Thyroid gland (tissue), 4 donors: ENCODE measurements at regions not wholly inside any gene's neighbourhood (a gene's known extent, or its start where the extent isn't known, plus 50 kb on each side); places are given as distances from the start of the nearest gene placed in this dataset.

ENCODE experiments used
- POLR2A ChIP-seq, 2 donors: fragments of 450-650 bp; IDR thresholded peaks; one replicate each; pipeline ENCODE4 v1.6.1; 2017; ENCODE audit warnings: antibody characterized with exemption in 2 of 2, mild to moderate bottlenecking in 2 of 2, moderate library complexity in 1 of 2
- TF ChIP-seq, protein P1 (sequence below), 6 experiments: fragments of 200-600 bp in 3 of 6; fragments of 450-650 bp in 3 of 6; sonication (generic) in 3 of 6; IDR thresholded peaks; one replicate each; pipeline ENCODE4 v1.5.1; 2016 to 2019; ENCODE audit warnings: antibody characterized with exemption in 6 of 6, mild to moderate bottlenecking in 2 of 6, inconsistent platforms in 1 of 6, moderate library complexity in 1 of 6

GRCh38 chr2:237016121-237016915 lies 69.4 kb upstream of the COPS8 start:
- TF ChIP-seq, protein P1, sequence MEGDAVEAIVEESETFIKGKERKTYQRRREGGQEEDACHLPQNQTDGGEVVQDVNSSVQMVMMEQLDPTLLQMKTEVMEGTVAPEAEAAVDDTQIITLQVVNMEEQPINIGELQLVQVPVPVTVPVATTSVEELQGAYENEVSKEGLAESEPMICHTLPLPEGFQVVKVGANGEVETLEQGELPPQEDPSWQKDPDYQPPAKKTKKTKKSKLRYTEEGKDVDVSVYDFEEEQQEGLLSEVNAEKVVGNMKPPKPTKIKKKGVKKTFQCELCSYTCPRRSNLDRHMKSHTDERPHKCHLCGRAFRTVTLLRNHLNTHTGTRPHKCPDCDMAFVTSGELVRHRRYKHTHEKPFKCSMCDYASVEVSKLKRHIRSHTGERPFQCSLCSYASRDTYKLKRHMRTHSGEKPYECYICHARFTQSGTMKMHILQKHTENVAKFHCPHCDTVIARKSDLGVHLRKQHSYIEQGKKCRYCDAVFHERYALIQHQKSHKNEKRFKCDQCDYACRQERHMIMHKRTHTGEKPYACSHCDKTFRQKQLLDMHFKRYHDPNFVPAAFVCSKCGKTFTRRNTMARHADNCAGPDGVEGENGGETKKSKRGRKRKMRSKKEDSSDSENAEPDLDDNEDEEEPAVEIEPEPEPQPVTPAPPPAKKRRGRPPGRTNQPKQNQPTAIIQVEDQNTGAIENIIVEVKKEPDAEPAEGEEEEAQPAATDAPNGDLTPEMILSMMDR (IDR thresholded peaks at IDR 0.05): no peak
- no peak for TF ChIP-seq POLR2A (IDR thresholded peaks at IDR 0.05)
